GM12873 (cell line): ENCODE measurements at regions not wholly inside any gene's neighbourhood (a gene's known extent, or its start where the extent isn't known, plus 50 kb on each side); places are given as distances from the start of the nearest gene placed in this dataset.

Experiments used
- TF ChIP-seq, protein P1 (sequence below): IDR thresholded peaks from 2 replicates; pipeline ENCODE4 v1.5.1; 2012; ENCODE audit warnings: low read depth, mild to moderate bottlenecking, moderate library complexity, low read length, control low read depth; ENCODE audit not compliant: insufficient read depth; ENCODE audit errors: missing control alignments

DNA sequence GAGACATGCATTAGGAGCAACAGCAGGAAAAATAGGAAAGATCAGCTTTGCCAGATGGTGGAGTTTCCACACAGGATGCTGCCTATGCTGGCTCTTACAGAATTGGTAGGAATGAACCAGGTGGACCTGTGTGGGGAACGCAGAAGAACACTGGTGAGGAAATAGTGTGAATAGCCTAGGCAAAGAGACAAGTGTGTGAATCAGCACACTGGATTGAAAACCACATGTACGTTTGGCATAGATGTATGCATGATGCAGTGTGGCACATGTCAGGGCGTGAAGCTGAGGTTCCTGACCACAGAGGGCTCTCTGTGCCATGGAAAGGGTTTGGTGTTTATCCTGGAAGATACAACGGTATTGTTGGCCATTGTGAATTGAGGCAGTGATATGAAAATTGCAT lies 156.5 kb upstream of the SLC10A2 start:
- TF ChIP-seq, protein P1, sequence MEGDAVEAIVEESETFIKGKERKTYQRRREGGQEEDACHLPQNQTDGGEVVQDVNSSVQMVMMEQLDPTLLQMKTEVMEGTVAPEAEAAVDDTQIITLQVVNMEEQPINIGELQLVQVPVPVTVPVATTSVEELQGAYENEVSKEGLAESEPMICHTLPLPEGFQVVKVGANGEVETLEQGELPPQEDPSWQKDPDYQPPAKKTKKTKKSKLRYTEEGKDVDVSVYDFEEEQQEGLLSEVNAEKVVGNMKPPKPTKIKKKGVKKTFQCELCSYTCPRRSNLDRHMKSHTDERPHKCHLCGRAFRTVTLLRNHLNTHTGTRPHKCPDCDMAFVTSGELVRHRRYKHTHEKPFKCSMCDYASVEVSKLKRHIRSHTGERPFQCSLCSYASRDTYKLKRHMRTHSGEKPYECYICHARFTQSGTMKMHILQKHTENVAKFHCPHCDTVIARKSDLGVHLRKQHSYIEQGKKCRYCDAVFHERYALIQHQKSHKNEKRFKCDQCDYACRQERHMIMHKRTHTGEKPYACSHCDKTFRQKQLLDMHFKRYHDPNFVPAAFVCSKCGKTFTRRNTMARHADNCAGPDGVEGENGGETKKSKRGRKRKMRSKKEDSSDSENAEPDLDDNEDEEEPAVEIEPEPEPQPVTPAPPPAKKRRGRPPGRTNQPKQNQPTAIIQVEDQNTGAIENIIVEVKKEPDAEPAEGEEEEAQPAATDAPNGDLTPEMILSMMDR: no peak

DNA sequence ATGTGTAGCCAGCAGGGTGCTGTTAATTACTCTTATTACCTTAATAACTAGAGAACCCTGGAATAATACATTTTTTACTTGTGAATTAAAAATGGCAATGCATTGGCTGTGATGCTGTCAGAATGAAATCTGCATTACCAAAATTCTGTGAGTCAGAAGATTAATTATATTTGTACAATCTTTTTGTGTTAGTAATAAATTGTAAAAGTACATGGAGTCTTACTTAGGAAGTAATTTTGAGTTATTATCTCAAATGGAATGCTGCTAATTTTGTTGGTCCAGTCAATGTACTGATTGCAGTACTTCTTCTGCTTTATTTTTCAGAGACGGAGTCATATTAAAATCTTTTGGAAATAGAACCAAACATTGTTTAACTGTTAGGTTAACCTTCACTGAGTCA lies 152.0 kb upstream of the SLC10A2 start:
- TF ChIP-seq, protein P1: no peak

DNA sequence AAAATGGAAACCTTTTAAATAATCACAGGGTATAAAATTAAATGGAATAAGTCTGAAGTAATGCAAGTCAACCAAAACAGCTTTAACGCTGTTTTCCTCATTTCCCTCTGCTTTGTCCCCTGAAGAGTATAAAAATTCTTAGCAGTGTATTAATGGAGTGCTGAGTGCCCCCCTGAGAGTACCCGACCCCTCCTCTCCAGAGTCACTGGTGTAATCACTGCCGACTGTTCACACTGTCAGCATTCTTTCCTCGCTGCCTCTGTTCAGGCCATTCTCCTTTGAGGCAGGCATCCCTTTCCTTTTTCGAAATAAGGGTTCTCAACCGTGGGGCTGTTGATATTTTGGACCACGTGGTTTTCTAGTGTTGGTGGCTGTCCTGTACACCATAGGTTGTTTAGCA lies 146.9 kb upstream of the SLC10A2 start:
- TF ChIP-seq, protein P1: no peak

DNA sequence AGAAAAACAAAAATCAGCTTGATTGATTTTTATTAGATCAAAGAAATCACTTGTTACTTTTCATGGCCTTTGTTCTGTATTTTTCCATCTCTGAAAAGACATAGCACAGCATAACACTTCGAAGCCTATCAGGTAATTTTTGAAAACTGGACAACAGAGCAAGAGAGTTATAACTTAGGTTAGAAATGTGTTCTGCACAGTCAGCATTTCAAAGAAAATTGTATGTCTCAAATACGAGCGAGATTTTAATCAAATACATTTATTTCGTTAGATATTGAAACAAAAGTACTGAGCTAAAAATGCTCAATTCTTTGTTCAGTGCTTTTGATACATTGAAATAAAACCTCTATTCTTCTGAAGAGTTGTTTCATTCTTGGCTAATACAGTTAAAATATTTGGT lies 144.1 kb upstream of the SLC10A2 start:
- TF ChIP-seq, protein P1: no peak

DNA sequence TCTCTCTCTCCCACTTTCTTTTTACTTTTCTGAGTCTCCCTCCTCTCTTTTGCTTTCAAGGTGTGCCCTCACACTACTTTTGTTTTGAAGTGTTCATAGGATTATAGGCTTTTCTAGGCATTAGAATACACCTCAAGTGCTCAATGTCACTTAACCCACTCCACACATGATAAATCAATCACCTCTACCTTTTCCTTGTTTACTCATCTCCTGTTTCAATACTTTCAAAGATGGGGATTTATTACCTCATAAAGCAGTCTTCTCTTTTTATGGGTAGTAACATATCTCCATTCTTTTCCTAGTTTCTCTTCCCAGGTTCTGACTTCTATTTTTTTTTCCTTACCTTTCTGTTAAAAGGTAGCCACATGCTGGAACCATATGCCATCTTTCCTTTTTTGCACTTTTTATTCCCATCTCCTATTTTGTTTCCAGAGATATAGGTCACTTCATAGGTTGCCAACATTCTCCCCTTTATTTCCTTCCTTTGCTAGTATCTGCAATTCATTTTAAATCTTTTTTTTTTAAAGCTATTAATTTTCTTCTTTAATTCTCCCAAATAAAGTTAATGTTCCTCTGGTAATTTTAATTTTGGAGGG lies 137.6 kb upstream of the SLC10A2 start:
- TF ChIP-seq, protein P1: no peak

DNA sequence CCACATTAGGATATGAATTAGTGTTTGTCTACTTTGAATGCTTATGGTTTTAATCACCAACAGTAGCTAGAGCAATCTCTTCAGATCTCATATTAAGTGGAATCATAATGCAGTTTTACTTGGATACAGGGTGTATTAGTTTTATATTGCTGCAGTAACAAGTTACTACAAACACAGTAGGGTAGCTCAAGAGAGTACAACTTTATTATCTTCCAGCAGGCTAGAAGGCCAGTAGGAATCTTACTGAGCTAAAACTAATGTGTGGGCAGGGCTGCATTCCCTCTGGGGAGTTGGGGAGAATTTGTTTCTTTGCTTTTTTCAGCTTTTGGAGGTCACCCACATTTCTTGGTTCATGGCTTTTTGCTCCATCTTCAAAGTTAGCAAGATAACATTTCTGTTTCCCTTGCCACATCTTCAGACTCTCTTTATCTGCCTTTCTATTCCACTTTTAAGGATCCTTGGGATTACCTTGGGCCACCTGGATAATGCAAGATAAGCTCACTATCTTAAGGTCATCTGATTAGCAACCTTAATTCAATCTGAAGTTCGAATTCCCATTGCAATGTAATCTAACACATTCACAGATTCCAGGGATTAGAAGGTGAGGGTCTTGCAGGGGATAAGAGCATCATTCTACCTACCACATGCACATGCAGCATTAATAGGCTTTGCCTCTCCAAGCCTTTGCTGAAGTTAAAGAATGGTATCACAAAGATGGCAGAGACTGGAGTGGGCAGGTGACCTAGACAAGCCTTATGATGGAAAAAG lies 134.1 kb upstream of the SLC10A2 start:
- TF ChIP-seq, protein P1: no peak

DNA sequence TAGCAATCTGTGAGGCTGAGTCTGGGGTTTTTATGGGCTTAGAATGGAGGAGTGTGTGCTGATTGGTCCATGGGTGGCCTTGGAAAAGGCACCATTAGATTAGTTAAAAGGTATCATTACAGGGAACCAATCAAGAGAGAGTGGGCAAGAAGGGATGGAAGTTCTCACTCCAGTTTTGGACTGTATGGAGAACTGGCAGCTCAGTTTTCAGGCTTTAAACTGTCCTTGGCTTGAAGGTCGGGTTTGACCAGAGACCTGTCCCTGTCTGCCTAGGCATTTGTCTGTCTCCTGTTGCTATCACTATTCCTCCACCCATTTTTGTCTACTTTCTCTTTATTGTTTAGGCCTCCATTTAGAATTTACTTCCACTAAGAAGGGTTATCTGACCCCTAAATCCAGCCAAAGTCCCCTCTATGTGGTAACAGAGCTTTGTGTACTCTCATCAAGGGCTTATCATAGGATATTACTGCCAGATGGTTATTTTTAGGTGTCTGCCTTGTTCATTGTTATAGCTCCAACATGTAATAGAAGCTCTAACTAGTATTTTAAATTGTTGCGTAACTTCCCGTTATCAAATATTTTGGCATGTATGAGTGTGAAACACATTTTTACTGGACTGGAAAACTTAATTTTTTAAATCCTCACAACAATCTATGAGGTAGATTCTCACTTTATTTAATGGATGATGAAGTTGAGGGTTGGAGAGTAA lies 133.3 kb upstream of the SLC10A2 start:
- TF ChIP-seq, protein P1: no peak
